Bone marrow (tissue), 2 donors: ENCODE measurements at regions not wholly inside any gene's neighbourhood (a gene's known extent, or its start where the extent isn't known, plus 50 kb on each side); places are given as distances from the start of the nearest gene placed in this dataset.

Source experiments
- DNase-seq, 2 donors: peaks; one replicate each; lab custom pipeline; 2025; lab: John Stamatoyannopoulos, UW

- no peak for DNase-seq
Observed at GRCh38 chr16:86958423-86958822, 358.8 kb downstream of the C16orf95 start.

DNA sequence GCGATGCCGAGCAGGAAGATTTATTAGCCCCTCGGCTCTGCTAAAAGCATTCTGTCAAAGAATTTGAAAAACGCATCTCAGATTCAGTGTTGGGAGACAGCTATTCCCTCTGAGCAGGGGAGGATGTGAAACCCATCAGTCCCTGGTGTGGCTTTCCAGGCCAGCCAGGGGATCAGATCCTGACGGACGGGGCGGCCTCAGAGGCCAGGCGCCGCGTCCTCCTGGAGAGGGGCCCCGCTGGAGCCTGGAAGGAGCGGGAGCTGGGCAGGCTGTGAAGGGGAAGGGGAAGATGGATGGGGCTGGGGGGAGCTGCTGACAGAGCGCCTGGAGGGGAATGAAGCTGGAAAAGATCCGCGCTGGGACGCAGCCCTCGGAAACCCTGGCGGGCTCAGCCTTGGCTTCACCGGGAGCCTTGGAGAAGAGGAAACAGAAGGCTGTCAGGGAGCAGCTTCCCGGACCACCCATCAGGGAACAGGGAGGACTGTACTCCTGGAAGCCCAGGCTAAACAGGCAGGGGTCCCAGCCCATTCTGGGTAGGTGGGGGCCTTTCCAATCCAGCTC lies 358.0 kb downstream of the C16orf95 start:
- no peak for DNase-seq

- DNase-seq = no peak
Observed at GRCh38 chr16:86959729-86960128, 357.5 kb downstream of the C16orf95 start.

- no peak for DNase-seq
Observed at GRCh38 chr16:86960266-86960665, 356.9 kb downstream of the C16orf95 start.

DNA sequence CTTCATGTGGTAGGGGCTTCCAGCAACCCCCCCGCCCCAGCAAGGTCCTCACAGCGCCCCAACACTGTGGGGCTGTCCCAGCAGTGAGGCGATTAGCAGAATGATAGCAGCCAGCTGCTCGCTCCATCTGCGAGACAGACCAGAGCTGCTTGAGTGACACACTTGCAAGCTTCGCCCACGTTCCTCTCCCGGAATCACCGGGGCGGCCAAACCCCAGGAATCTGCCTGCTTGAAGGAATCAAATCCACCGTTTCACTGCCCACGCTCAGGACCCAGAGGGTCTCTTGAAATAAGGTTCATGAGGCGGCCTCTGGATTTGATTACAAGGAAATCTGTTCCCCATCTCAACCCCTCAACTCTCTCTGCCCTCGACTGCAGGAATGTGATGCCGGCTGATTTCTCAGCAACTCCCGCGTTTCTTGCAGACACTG lies 356.0 kb downstream of the C16orf95 start:
- DNase-seq = no peak

- no peak for DNase-seq
Observed at GRCh38 chr16:86962259-86962658, 354.9 kb downstream of the C16orf95 start.

GRCh38 chr16:86962913-86963312 lies 354.3 kb downstream of the C16orf95 start:
- no peak for DNase-seq

GRCh38 chr16:86963600-86964575 lies 353.3 kb downstream of the C16orf95 start:
- DNase-seq = no peak

DNA sequence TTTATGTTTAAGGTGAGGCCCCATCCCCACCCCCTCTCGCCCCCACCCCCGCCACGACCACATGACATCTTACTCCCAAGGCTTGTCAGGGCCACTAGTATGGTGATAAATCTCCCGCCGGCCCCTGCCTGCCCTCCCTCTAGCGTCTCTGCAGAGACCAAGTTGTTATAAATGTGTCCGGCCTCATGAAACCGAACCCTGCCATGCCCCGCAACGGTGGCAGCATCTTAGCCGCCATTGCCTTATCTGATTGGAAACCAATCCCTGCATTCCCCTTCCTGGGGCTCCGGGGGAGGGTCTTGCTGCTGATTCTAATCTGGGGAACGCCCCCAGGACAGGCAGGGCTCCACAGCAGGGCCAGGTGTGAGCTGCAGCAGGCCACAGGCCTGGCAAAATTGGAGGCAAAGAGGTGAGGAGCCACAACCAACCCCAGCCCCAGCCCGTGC lies 352.4 kb downstream of the C16orf95 start:
- DNase-seq = no peak

- no peak for DNase-seq
Observed at GRCh38 chr16:86965331-86965730, 351.9 kb downstream of the C16orf95 start.

GRCh38 chr16:86965840-86966550 lies 351.2 kb downstream of the C16orf95 start:
- DNase-seq = no peak

- no peak for DNase-seq
Observed at GRCh38 chr16:86966777-86967176, 350.4 kb downstream of the C16orf95 start.

DNA sequence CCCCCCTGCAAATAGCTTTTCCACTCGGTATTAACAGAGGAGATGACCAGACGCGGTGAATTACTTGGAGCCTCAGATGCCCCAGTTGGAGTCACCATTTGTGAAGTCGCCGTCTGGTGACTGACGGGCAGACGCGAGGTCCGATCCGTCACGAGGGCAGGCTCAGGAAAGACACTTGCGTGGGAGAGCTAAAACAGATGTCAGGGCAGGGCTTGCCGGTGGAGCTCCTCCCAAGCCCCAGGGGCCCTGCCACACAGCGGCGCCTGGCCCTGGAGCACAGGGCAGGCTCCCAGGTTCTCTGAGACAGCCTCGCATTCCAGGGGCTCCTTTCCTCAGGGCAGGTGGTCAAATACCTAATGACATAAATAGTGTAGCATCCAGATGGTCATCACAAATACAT lies 348.3 kb downstream of the C16orf95 start:
- no peak for DNase-seq

GRCh38 chr16:86969716-86970115 lies 347.5 kb downstream of the C16orf95 start:
- DNase-seq = no peak

DNA sequence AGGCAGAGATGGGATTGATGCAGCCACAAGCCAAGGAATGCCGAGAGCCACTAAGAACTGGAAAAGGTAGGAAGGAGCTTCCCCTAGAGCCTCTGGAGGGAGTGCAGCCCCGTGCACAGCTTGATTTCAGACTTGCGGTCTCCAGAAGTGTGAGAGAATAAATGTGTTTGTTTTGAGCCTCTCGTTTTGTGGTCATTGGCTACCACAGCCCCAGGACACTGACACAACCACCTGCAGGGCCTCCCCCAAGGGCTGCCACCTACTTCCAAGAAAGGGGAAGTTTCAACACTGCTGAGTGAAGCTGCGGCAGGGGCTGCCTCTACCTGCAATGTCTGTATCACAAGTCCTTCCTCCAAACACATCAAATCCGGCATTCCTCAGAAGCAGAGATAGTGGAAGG lies 346.9 kb downstream of the C16orf95 start:
- no peak for DNase-seq

DNA sequence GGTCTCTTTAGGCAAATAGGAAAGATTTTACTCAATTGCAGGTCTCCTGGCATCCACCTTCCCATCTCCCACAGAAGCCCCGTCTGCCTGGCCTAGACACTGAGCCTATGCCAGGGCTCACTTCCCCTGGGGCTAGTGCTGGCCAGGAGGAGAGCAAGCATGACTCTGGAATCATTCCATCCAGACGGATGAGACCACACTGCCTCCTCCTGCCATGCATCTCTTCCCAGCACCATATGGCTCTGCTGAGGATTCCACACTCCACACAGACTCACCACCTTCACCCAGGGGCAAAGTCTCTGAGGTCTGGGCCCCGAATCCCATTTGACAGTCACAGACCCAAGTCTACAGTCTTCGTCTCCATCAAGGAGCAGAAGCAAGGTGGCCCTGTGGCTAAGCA lies 346.5 kb downstream of the C16orf95 start:
- DNase-seq = no peak

GRCh38 chr16:86971251-86971650 lies 345.9 kb downstream of the C16orf95 start:
- no peak for DNase-seq

DNA sequence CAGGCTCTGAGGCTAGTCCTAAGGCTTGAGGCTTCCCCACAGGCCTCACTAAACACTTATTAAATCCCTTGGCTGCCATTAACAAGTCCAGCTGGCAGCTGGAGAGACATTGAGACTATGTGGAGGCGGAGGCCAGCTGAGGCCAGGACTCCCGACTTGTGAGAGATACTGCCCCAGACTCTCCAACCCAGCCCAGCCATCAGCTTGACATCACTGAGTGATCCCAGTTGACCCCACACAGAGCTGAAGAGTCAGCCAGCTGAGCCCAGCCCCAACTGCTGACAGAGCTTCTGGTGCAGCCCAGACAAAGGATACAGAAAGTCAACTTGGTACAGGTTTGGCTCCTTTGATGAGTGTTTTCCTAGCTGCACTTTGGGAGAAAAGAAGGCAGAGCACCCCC lies 343.1 kb downstream of the C16orf95 start:
- no peak for DNase-seq

- no peak for DNase-seq
Observed at GRCh38 chr16:86975445-86975844, 341.7 kb downstream of the C16orf95 start.

DNA sequence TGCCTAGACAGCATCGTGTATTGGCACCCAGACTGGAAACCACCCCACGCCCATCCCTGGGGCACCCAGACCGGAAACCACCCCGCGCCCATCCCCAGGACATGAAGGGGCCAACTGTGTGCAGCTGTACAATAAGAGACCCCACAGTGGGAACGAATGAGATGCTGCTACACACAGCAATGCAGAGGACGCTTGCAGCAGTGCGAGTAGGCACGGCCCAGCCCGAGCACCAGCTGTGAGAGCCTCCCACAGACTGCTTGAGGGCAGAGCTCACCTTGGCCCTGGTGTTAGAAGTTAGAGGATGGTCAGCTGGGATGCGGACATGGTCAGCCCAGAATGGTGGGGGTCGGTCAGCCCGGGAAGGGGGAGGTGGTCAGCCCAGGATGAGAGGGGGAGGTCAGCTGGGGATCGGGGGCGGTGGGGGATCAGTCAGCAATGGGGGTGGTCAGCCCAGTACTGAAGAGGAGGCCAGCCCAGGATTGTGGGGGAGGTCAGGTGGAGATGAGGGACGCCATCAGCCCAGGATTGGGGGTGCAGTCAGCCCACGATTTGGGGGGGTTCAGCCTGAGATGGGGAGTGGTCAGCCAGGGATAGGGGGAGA lies 340.0 kb downstream of the C16orf95 start:
- DNase-seq = no peak

DNA sequence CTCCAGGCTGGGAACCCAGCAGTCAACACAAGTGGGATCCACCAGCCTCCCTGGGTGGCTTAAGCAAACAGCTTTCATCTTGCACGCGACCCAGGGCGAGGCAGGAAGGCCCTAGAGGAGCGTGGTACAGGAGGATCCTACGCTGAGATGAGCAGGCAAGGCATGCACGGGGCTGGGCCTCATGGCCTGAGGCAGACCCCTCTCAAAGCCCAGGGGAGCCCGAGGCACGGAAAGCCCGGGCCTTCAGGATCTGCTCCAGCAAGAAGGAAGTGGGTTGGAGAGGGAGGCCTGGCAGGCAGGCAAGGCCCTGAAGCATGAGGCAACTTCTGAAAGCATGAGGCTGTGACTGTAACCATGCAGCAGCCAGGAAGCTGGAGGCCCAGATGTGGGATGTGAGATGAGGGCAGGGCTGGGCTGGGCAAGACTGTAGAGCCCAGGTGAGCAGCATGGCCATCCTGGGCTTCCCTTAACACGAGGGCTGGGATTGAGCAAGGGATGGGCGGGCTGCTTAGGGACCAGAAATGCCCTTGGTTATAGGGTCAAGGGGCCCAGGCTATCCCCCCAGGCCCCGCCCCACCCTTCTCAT lies 338.7 kb downstream of the C16orf95 start:
- DNase-seq = no peak

- no peak for DNase-seq
Observed at GRCh38 chr16:86979061-86979460, 338.1 kb downstream of the C16orf95 start.
